AG08395 (cell line): ENCODE measurements at regions not wholly inside any gene's neighbourhood (a gene's known extent, or its start where the extent isn't known, plus 50 kb on each side); places are given as distances from the start of the nearest gene placed in this dataset.
"Not testable (repeated sequence)": the region's sequence is repeated elsewhere in the genome, so short reads cannot be mapped to it uniquely, and the experiment has no call there.

Experiments used
- DNase-seq: peaks from one replicate; pipeline ENCODE4 v3.0.0; 2012; ENCODE audit warnings: mixed read lengths, low spot score

DNA sequence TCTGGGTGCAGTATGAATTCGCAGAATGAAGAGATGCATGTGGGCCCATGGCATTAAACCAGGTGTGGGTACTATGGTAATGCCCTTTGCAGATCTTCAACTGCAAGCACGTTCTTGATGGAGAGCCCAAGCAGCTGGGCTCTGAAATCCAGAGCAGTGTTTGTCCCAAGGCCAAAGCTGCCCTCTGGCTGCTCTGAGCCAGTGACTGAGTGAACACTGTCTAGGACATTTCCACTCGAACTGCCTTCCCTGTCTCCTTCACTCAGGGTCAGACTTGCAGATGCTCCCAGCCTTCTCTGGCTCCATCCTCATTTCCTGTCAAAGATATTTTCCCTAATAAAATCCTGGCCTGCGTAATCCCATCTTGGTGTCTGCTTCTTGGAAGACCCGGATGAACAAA is 80.2 kb upstream of the GJB6 start:
- DNase-seq = no peak

GRCh38 chr13:20311596-20311995 is 79.5 kb upstream of the GJB6 start:
- no peak for DNase-seq

GRCh38 chr13:20311022-20311421 is 78.9 kb upstream of the GJB6 start:
- DNase-seq = no peak

- DNase-seq = no peak
These were observed 73.9 kb upstream of the GJB6 start for GRCh38 chr13:20306039-20306438.

DNA sequence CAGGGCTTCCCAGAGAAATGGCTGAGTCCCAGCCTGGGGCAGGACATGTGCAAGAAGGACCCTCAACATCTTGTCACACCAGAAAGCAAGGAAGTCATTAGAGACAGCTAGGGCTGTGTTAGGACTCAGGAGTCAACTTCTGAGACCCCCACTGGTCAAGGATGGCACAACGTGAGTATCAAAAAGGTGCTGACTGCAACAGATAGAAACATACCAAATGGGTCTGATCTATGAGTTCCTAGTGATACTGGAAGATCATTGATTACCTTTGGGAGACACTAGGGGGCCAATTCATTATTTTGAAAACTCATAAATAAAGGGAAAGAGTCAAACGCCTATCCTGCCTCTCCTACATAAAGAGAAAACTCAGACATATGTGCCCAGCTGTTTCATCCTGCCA is 73.5 kb upstream of the GJB6 start:
- DNase-seq = no peak

DNA sequence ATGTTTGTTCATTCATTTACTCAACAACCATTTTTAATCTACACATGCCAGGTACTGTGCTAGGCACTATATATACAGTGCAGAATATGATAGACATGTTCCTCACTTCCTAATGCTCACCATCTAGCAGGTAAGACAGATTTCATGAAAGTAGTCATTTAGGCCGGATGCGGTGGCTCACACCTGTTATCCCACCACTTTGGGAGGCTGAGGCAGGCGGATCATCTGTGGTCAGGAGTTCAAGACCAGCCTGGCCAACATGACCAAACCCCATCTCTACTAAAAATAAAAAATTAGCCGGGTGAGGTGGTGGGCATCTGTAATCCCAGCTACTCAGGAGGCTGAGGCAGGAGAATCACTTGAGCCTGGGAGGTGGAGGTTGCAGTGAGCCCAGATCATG is 71.9 kb upstream of the GJB6 start:
- not testable (repeated sequence) for DNase-seq

- no peak for DNase-seq
These were observed 71.5 kb upstream of the GJB6 start for GRCh38 chr13:20303636-20304035.

DNA sequence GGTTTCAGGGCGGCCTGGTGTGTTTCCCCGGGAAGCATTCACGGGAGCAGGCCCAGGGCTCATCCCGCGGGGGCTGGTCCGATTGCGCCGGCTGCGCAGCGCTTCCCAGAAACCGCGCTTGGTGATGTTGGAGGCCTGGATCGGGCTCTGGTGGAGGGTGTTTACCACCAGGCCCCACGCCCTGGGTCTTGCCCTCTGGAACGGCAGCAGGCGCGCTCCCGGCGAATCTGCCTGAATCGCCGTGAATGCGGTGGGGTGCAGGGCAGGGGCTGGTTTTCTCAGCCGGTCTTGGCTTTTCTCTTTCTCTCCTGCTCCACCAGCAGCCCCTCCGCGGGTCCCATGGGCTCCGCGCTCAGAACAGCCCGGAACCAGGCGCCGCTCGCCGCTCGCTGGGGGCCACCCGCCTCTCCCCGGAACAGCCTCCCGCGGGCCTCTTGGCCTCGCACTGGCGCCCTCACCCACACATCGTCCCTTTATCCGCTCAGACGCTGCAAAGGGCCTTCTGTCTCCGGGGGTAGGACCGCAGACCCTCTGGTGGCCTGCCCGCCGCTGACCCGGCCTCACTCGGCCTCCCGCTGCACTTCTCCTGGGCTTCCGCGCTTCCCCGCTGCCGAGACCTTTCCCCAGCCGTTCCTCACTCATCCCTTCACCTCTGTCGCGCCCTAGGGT is 69.4 kb upstream of the GJB6 start:
- DNase-seq = no peak

DNA sequence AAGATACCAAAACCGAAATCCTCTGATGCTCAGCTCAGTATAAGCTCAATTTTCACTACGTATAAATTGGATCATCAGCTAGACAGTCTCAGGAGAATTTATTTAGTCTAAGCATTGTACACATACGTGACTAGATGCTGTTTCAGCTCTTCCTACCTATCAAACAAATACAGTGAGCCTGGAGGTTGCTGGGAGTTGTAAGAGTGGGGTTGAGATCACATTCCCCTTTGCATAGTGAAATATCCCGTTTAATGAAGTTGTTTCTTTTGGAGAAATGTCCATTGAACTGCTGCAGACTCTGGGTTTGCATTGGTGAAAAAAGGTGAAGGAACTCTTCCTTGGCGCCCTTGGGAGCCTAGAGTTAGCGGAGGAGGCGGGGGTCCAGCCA is 68.9 kb upstream of the GJB6 start:
- no peak for DNase-seq

GRCh38 chr13:20297181-20297580 is 65.1 kb upstream of the GJB6 start:
- DNase-seq = no peak

DNA sequence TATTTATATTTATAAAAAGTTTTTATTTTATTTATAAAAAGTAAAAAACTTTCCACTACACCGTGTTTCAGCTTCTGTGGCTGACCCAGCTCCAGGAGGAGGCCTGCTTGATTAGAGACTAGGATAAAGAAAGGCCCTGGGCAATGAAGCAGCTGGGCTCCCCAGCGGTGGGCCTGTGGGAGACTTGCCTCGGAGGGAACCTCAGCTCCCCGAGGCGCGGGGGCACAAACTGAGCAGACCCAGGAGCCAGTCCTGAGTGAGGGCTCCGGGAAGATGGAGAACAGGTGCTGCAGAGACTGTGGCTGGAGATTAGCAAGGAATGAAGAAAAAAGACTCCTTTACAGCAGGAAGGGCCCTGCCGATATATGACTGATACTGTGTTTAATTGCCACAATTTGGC is 63.8 kb upstream of the GJB6 start:
- DNase-seq = no peak

GRCh38 chr13:20294497-20294896 is 62.4 kb upstream of the GJB6 start:
- no peak for DNase-seq

- DNase-seq = not testable (repeated sequence)
These were observed 60.2 kb upstream of the GJB6 start for GRCh38 chr13:20292301-20292700.

- no peak for DNase-seq
These were observed 59.6 kb upstream of the GJB6 start for GRCh38 chr13:20291675-20292074.

DNA sequence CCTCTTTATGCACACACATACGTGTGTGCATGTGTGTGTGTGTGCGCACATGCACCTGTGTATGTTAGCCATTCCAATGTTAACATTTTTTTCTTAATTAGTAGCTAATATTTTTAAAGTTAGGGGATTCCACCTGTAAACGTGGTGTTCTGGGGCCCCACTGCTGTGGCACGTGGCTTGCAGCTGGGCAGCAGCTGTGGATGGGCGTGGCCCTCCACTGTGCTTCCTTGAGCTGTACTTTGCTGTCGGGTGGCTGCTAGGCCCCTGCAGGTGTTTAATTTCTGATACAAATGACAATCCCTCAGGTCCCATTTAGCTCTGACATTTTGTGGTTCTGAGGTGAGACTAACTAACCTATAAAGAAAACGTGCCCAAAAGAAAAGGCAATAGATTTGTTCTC is 58.9 kb upstream of the GJB6 start:
- no peak for DNase-seq

DNA sequence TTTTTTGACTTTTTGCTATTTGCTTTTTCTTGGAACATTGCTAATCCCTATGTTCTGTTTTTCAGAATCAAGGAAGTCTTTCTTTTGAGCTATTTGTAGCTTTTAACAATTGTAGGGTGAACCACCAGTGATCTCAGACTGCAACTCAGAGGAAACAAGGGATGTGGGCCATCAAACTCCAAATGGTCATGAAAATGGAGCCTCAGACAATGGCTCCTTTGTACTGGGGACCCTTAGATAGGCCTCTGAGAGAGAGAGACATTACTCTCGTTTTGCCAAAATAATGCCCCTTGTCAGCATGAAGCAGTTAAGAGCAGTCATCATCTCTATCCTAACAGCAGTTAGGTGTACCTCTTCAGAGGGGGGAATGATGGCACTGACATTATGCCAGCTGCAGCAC is 56.4 kb upstream of the GJB6 start:
- DNase-seq = no peak

DNA sequence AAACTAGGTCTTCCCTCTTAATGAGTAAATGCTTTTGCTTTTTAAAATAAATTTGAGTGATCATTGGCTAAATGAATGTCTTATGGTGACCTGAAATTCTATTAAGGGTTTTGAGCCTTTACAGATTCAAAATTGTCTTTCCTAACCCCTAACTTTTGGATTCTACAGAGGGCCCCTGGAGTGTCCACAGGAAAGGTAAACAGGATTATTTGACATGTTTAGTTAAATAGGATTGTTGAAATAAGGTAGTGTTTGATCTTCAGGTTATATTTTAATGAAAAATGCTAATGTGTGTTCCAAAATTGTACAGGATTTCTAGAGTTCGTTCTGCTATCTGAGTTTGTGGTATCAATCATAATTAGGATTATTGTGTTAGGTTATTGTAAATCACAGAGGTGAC is 55.9 kb upstream of the GJB6 start:
- DNase-seq = no peak

DNA sequence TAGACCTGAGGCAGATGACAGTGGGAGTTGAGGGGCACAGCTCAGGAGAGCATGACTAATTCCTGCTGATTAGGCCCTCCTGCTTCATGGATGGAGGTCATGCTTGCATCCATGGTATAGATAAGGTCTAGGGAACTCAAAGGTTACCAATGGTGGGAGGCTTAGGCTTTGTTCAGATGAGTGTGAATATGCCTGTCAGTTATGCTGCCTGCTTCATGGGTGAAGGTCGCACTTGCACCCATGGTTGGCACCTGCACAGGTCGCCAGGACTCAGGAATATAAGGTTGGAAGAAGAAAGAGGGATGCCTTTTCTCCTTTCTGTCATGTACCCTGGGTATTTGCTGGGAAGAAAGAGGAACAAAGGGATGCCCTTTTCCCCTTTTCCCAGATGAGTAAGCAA is 53.4 kb upstream of the GJB6 start:
- no peak for DNase-seq
